Parathyroid adenoma (tissue), 2 donors: ENCODE measurements at regions not wholly inside any gene's neighbourhood (a gene's known extent, or its start where the extent isn't known, plus 50 kb on each side); places are given as distances from the start of the nearest gene placed in this dataset.

Experiments used
- H2AFZ ChIP-seq: fragments of 300-600 bp; sonication (generic); one replicate; pipeline ENCODE4 v1.7.0; 2017; ENCODE audit warnings: antibody characterized with exemption, mild to moderate bottlenecking
- H3K27ac ChIP-seq: fragments of 300-600 bp; sonication (generic); one replicate; pipeline ENCODE4 v1.7.0; 2017
- H3K27me3 ChIP-seq: fragments of 300-600 bp; sonication (generic); one replicate; pipeline ENCODE4 v1.7.0; 2017; ENCODE audit warnings: low read length; ENCODE audit not compliant: control insufficient read depth, insufficient read depth
- H3K36me3 ChIP-seq: fragments of 300-600 bp; sonication (generic); one replicate; pipeline ENCODE4 v1.7.0; 2017; ENCODE audit warnings: low read length; ENCODE audit not compliant: control insufficient read depth, insufficient read depth
- H3K4me1 ChIP-seq: fragments of 300-600 bp; sonication (generic); one replicate; pipeline ENCODE4 v1.7.0; 2017; ENCODE audit warnings: control low read depth
- H3K4me2 ChIP-seq: fragments of 300-600 bp; sonication (generic); one replicate; pipeline ENCODE4 v1.7.0; 2017; ENCODE audit warnings: low read length
- H3K4me3 ChIP-seq: fragments of 300-600 bp; sonication (generic); one replicate; pipeline ENCODE4 v1.7.0; 2017; ENCODE audit warnings: low read depth, low read length
- H3K79me2 ChIP-seq: fragments of 300-600 bp; sonication (generic); one replicate; pipeline ENCODE4 v1.7.0; 2017; ENCODE audit warnings: control low read depth
- H3K9ac ChIP-seq: fragments of 300-600 bp; sonication (generic); one replicate; pipeline ENCODE4 v1.7.0; 2017; ENCODE audit warnings: mild to moderate bottlenecking
- H3K9me3 ChIP-seq: fragments of 300-600 bp; sonication (generic); one replicate; pipeline ENCODE4 v1.7.0; 2017; ENCODE audit warnings: low read length; ENCODE audit not compliant: control insufficient read depth
- TF ChIP-seq, protein P1 (sequence below): fragments of 300-600 bp; sonication (generic); IDR thresholded peaks from one replicate; pipeline ENCODE4 v1.7.0; 2017; ENCODE audit warnings: antibody characterized with exemption, mild to moderate bottlenecking
- donor health status: primary hyperparathyroidism.

GRCh38 chr10:130230036-130230435 lies 93.8 kb downstream of the GLRX3 start:
- no peaks in the 10 kb centered on the region for H3K79me2 ChIP-seq
- H3K27ac ChIP-seq: no peak overlapping the region
- no peak overlapping the region for H3K4me3 ChIP-seq

DNA sequence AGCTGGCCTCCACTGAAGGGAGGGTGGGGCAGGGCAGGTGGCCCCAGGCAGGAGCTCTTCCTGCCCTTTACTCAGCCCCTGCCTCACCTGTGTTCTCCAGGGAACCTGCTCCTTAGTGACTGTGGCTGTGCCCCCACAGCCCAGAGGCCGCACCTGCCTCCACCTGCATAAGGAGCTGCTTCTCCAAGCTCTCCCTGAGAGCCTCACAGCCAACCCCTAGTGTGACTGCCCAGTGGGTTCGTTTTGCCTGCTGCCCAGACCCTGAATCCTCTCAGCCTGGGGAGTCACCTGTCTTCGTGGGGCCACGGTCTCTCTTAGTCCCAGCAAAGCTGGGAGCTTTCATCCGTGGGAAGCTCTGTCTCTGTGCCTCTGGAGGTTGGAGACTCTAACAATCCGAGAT lies 94.4 kb downstream of the GLRX3 start:
- H3K4me3 ChIP-seq: no peak overlapping the region
- no peaks in the 10 kb centered on the region for H3K4me1 ChIP-seq
- H3K27me3 ChIP-seq: no peaks in the 10 kb centered on the region
- no peaks in the 10 kb centered on the region for H3K9me3 ChIP-seq
- H3K4me2 ChIP-seq: no peak overlapping the region
- no peaks in the 10 kb centered on the region for H3K79me2 ChIP-seq
- no peaks in the 10 kb centered on the region for H3K36me3 ChIP-seq
- no peak overlapping the region for H3K27ac ChIP-seq
- TF ChIP-seq, protein P1, sequence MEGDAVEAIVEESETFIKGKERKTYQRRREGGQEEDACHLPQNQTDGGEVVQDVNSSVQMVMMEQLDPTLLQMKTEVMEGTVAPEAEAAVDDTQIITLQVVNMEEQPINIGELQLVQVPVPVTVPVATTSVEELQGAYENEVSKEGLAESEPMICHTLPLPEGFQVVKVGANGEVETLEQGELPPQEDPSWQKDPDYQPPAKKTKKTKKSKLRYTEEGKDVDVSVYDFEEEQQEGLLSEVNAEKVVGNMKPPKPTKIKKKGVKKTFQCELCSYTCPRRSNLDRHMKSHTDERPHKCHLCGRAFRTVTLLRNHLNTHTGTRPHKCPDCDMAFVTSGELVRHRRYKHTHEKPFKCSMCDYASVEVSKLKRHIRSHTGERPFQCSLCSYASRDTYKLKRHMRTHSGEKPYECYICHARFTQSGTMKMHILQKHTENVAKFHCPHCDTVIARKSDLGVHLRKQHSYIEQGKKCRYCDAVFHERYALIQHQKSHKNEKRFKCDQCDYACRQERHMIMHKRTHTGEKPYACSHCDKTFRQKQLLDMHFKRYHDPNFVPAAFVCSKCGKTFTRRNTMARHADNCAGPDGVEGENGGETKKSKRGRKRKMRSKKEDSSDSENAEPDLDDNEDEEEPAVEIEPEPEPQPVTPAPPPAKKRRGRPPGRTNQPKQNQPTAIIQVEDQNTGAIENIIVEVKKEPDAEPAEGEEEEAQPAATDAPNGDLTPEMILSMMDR: no peak
- no peak overlapping the region for H2AFZ ChIP-seq
- H3K9ac ChIP-seq: no peak overlapping the region

More at GRCh38 chr10:130230036-130230435, 93.8 kb downstream of the GLRX3 start:
- no peaks in the 10 kb centered on the region for H3K36me3 ChIP-seq
- H3K27me3 ChIP-seq: no peaks in the 10 kb centered on the region
- H3K9ac ChIP-seq: no peak overlapping the region
- no peaks in the 10 kb centered on the region for H3K4me1 ChIP-seq
- H3K9me3 ChIP-seq: no peaks in the 10 kb centered on the region
- no peak overlapping the region for H3K4me2 ChIP-seq
- TF ChIP-seq, protein P1: no peak
- H2AFZ ChIP-seq: no peak overlapping the region

- no peaks in the 10 kb centered on the region for H3K4me1 ChIP-seq
- H3K4me2 ChIP-seq: no peak overlapping the region
- H3K9ac ChIP-seq: no peak overlapping the region
- H3K9me3 ChIP-seq: no peaks in the 10 kb centered on the region
- no peak overlapping the region for H3K4me3 ChIP-seq
- H2AFZ ChIP-seq: no peak overlapping the region
- TF ChIP-seq, protein P1: no peak
- H3K36me3 ChIP-seq: no peaks in the 10 kb centered on the region
- H3K27ac ChIP-seq: no peak overlapping the region
- H3K79me2 ChIP-seq: no peaks in the 10 kb centered on the region
- no peaks in the 10 kb centered on the region for H3K27me3 ChIP-seq
Observed at GRCh38 chr10:130231251-130231741, 95.1 kb downstream of the GLRX3 start.

DNA sequence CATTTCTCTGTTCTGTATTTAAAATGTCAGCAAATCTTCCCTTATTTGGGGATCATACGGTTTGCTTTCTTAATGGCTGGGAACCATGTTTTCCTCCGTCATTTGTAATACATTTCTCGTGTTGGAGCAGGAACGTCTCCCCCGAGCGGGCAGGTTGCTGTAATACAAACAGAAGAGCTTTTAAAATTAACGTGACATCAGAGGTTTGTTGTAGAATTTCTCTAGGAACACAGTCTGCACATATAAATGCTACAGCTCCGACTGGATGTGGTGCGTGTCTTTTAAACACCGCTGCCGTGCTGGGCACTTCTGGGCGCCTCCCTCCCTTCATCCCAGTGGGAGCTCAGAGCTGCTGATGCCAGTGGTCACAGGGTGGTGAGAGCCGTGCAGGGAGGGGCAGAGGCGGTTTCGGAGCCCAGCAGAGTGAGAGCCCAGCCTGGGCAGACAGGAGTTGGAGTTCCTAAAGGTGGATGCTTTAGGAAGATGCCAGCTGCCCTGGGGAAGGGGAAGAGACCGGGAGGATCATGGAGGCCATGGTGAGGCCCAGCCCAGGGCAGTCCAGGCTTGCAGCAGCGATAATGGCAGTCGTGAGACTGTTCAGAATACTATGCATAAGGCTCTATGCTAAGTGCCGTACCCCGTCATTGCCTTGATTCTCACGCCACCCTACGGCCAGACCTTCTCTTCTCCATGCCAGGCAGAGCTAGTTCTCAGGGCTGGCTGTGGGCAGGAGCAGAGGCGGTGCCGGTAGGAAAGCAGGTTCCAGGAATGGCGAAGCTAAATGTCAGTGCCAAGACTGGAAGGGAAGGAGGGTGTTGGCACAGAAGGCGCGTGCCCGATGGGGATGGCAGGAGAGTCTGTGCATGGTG lies 96.2 kb downstream of the GLRX3 start:
- Histone ChIP-seq H3K4me3 (no peak overlapping the region), H3K4me2 (no peak overlapping the region)

More for the DNA sequence above, 96.2 kb downstream of the GLRX3 start:
- no peaks in the 10 kb centered on the region for H3K9me3 ChIP-seq
- TF ChIP-seq, protein P1: no peak
- no peak overlapping the region for H2AFZ ChIP-seq
- no peaks in the 10 kb centered on the region for H3K79me2 ChIP-seq
- H3K9ac ChIP-seq: no peak overlapping the region
- H3K36me3 ChIP-seq: no peaks in the 10 kb centered on the region
- H3K4me1 ChIP-seq: no peaks in the 10 kb centered on the region
- H3K27me3 ChIP-seq: no peaks in the 10 kb centered on the region
- no peak overlapping the region for H3K27ac ChIP-seq
